OCI-LY3 (cell line): ENCODE measurements at regions not wholly inside any gene's neighbourhood (a gene's known extent, or its start where the extent isn't known, plus 50 kb on each side); places are given as distances from the start of the nearest gene placed in this dataset.
A peak's percentile ranks its signal among the peaks of the same experiment; 100 is the strongest.

Experiments
- H2AFZ ChIP-seq: fragments of 200-600, 300-600 bp; shearing (Covaris generic); 2 replicates; pipeline ENCODE4 v1.6.0; 2014; ENCODE audit warnings: antibody characterized with exemption, low read depth, low read length
- H3K27ac ChIP-seq: fragments of 200-600, 300-600 bp; sonication (generic); 2 replicates; pipeline ENCODE4 v1.5.1; 2014; ENCODE audit warnings: mild to moderate bottlenecking, low read length, moderate library complexity, mixed read lengths
- H3K27me3 ChIP-seq: fragments of 200-600, 300-600 bp; sonication (generic); 2 replicates; pipeline ENCODE4 v1.6.1; 2014; ENCODE audit warnings: low read depth, low read length, mixed read lengths
- H3K36me3 ChIP-seq: fragments of 200-600, 300-600 bp; sonication (generic); replicated peaks from 2 replicates; pipeline ENCODE3; 2014; ENCODE audit warnings: low read depth, low read length, mixed read lengths
- H3K4me1 ChIP-seq: fragments of 300-600, 200-600 bp; sonication (generic); 2 replicates; pipeline ENCODE4 v1.6.1; 2014; ENCODE audit warnings: low read length, mixed read lengths
- H3K4me2 ChIP-seq: fragments of 200-600, 300-600 bp; sonication (generic); 2 replicates; pipeline ENCODE4 v1.6.1; 2014; ENCODE audit warnings: low read length, mixed read lengths
- H3K4me3 ChIP-seq: fragments of 300-600, 200-600 bp; sonication (generic); 2 replicates; pipeline ENCODE4 v1.5.1; 2014; ENCODE audit warnings: antibody characterized with exemption, mild to moderate bottlenecking, low read length, moderate library complexity
- H3K79me2 ChIP-seq: fragments of 300-600, 200-600 bp; shearing (Covaris generic); 2 replicates; pipeline ENCODE4 v1.6.1; 2014; ENCODE audit warnings: mild to moderate bottlenecking, low read length, mixed read lengths
- H3K9ac ChIP-seq: fragments of 300-600, 200-600 bp; shearing (Covaris generic); 2 replicates; pipeline ENCODE4 v1.6.0; 2014; ENCODE audit warnings: mild to moderate bottlenecking, low read length, moderate library complexity
- H3K9me3 ChIP-seq: fragments of 200-600, 300-600 bp; shearing (Covaris generic); 2 replicates; pipeline ENCODE4 v1.6.1; 2014; ENCODE audit warnings: low read length, mixed read lengths; ENCODE audit not compliant: insufficient read depth
- H4K20me1 ChIP-seq: fragments of 200-600, 300-600 bp; sonication (generic); 2 replicates; pipeline ENCODE4 v1.6.1; 2016; ENCODE audit warnings: low read length, mixed read lengths; ENCODE audit not compliant: insufficient read depth
- CTCF ChIP-seq: fragments of 200-600, 300-600 bp; sonication (generic); IDR thresholded peaks from 2 replicates; pipeline ENCODE4 v1.5.1; 2014; ENCODE audit warnings: antibody characterized with exemption, low read length, low read depth
- EZH2phosphoT487 ChIP-seq: fragments of 200-600 bp; shearing (Covaris generic); IDR thresholded peaks from 2 replicates; pipeline ENCODE4 v1.6.1; 2018; ENCODE audit warnings: antibody characterized with exemption, mixed run types, low read depth

GRCh38 chr3:148315756-148316155, 381.9 kb upstream of the AGTR1 start:
- no peak overlapping the region for H2AFZ ChIP-seq
- H3K9ac ChIP-seq, result no peak overlapping the region
- peaks cover 27% of the 10 kb centered on the region for H3K36me3 ChIP-seq
- no peak overlapping the region for H3K4me2 ChIP-seq
- TF ChIP-seq EZH2phosphoT487, result no peak
- TF ChIP-seq CTCF, result no peak
- no peak overlapping the region for H3K4me3 ChIP-seq
- no peaks in the 10 kb centered on the region for H3K79me2 ChIP-seq
- H3K27me3 ChIP-seq, result no peaks in the 10 kb centered on the region
- no peak overlapping the region for H3K27ac ChIP-seq
- no peaks in the 10 kb centered on the region for H4K20me1 ChIP-seq
- peaks cover 8% of the 10 kb centered on the region for H3K9me3 ChIP-seq
- peaks cover 29% of the 10 kb centered on the region for H3K4me1 ChIP-seq

GRCh38 chr3:148318240-148318639, 379.5 kb upstream of the AGTR1 start:
- Histone ChIP-seq H3K9ac (no peak overlapping the region), H3K27ac (no peak overlapping the region; the same call in 1 of the 2 replicates), H3K79me2 (no peaks in the 10 kb centered on the region)

GRCh38 chr3:148319161-148319915, 378.4 kb upstream of the AGTR1 start:
- H3K4me3 ChIP-seq, result peak overlapping the region; percentile 61
- H3K36me3 ChIP-seq, result peaks cover 34% of the 10 kb centered on the region
- peak overlapping the region; percentile 74 for H3K4me2 ChIP-seq
- H4K20me1 ChIP-seq, result no peaks in the 10 kb centered on the region
- H3K9me3 ChIP-seq, result peaks cover 16% of the 10 kb centered on the region
- no peaks in the 10 kb centered on the region for H3K27me3 ChIP-seq
- peak overlapping the region; percentile 96 for H3K27ac ChIP-seq
- peaks cover 38% of the 10 kb centered on the region for H3K4me1 ChIP-seq
- peak overlapping the region; percentile 59; the same call in 1 of the 2 replicates for H3K9ac ChIP-seq
- H2AFZ ChIP-seq, result peak overlapping the region; percentile 82
- TF ChIP-seq EZH2phosphoT487 (no peak), CTCF (no peak)
- H3K79me2 ChIP-seq, result no peaks in the 10 kb centered on the region

More at GRCh38 chr3:148318240-148318639, 379.5 kb upstream of the AGTR1 start:
- Histone ChIP-seq H3K9me3 (peaks cover 12% of the 10 kb centered on the region), H4K20me1 (no peaks in the 10 kb centered on the region), H3K4me1 (peaks cover 40% of the 10 kb centered on the region), H3K27me3 (no peaks in the 10 kb centered on the region), H3K4me3 (no peak overlapping the region), H2AFZ (no peak overlapping the region), H3K36me3 (peaks cover 34% of the 10 kb centered on the region), H3K4me2 (no peak overlapping the region)
- TF ChIP-seq CTCF (no peak), EZH2phosphoT487 (no peak)

GRCh38 chr3:148319960-148320359, 377.7 kb upstream of the AGTR1 start:
- Histone ChIP-seq H3K27ac (peak overlapping the region; percentile 96), H3K9me3 (peaks cover 16% of the 10 kb centered on the region), H3K4me1 (peaks cover 35% of the 10 kb centered on the region), H2AFZ (no peak overlapping the region), H4K20me1 (no peaks in the 10 kb centered on the region), H3K4me2 (peak overlapping the region; percentile 74), H3K79me2 (no peaks in the 10 kb centered on the region), H3K36me3 (peaks cover 34% of the 10 kb centered on the region), H3K4me3 (peak overlapping the region; percentile 11; the same call in 1 of the 2 replicates), H3K27me3 (no peaks in the 10 kb centered on the region), H3K9ac (peak overlapping the region; percentile 27; the same call in 1 of the 2 replicates)
- TF ChIP-seq CTCF (no peak), EZH2phosphoT487 (no peak)
